HG03571 (cell line): ENCODE measurements at regions not wholly inside any gene's neighbourhood (a gene's known extent, or its start where the extent isn't known, plus 50 kb on each side); places are given as distances from the start of the nearest gene placed in this dataset.
"Not testable (repeated sequence)": the region's sequence is repeated elsewhere in the genome, so short reads cannot be mapped to it uniquely, and the experiment has no call there.

Experiments used
- ATAC-seq: cut with Tn5 transposase; IDR thresholded peaks from one replicate; pipeline ENCODE4 v1.9.1; 2021; ENCODE audit not compliant: unreplicated experiment

DNA sequence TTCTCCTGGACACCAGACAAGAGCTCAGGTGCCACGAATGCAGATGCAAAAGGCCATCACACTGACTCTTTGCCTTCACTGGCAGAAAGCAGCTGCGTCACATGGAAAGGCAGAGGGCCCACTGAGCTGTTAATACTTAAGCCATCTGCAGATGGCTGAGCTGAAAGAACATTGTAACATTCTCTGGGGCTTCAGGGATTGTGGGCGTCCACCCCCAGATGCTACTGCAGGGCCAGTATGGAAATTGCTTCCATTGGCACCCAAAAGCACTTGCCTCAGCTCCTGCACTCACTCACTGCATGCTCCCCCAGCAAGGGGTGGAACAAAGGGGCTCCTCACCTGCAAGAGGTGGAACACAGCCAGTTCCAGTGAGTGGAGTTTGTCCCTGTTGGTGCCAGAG, 1264.6 kb downstream of the REEP3 start:
- ATAC-seq: no peak

DNA sequence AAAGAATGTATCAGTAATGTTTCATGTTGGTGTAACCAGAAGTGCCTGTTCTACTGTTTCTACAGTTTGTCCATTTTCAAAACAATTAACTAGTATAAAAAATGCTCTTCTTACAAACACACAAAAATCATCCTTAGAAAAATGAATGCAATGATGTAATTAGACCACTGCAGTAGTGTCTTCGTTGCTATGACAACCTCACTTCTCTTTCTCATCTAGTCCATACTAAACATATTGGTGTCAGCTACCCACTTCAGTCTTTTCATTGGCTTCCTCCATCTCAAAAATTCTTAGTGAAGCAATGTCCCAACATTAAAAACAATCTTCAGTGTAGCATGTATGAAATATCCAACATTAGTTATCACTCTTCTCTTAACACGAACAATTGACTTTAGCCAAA, 1265.8 kb downstream of the REEP3 start:
- no peak for ATAC-seq

DNA sequence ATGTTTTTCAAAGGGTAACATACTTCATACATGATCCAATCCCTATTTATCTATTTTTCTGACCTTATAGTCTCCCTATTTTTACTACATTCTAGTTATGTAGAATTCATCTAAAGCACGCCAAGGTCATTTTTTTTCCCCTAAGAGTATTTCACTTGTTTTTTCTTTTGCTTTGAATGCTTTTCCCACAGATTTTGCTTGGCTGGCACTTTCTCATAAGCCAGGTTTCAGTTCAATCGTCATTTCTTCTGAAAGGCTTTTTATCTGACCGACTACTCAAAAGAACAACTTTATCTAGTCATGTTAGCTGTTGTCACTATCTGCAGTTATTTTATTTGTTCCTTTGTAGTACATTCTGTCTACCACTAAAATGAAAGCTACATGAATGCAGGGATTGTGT, 1274.6 kb downstream of the REEP3 start:
- ATAC-seq: no peak

DNA sequence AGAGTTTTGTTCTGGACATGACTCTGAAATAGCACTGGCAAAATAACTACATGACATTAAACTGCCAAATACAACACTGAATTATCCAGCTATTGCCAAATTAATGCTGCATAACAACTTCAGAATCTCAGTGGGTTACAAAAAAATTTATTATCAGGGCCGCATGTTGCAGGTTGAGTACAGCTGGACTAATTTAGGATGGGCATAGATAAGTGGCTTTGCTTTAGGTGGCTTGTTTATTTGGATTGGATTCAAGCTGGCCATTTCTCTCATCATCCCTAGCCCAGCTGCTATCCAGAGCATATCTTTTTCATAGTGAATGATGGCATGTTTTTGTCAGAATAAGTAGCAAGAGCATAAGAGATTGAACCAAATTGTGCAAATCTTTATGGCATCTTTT, 1277.1 kb downstream of the REEP3 start:
- no peak for ATAC-seq

DNA sequence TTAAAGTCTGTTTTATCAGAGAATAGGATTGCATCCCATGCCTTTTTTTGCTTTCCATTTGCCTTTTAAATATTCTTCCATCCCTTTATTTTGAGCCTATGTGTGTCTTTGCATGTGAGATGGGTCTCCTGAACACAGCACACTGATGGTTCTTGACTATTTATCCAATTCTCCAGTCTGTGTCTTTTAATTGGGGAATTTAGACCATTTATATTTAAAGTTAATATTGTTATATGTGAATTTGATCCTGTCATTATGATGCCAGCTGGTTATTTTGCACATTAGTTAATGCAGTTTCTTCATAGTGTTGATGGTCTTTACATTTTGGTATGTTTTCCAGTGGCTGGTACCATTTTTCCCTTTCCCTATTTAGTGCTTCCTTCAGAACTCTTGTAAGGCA, 1287.0 kb downstream of the REEP3 start:
- ATAC-seq: not testable (repeated sequence)

DNA sequence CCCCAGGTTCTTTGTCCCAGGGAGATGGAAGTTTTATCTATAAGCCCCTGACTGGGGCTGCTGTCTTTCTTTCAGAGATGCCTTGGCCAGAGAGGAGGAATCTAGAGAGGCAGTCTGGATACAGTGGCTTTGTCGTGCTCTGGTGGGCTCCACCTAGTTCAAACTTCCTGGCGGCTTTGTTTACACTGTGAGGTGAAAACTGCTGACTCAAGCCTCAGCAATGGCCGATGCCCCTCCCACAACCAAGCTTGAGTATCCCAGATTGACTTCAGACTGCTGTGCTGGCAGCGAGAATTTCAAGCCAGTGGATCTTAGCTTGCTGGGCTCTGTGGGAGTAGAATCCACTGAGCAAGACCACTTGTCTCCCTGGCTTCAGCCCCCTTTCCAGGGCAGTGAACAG, 1288.8 kb downstream of the REEP3 start:
- not testable (repeated sequence) for ATAC-seq

DNA sequence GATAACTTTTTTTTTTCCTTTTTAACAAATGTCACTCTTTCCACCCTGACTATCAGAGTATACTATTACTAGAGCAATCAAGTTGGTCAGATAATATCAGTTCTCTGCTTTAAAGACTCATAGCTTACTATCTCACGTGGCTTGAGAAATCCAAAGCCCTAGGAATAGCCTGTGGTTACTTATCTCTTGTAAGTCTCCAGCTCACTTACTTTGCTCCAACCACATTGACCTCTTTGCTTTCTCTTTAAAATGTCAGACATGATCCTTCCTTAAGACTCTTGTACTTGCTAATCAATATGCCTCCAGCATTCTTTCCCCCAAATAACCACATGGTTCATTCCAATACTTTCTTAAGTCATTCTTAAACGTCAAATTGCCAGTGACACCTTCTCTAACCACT, 1292.2 kb downstream of the REEP3 start:
- no peak for ATAC-seq

DNA sequence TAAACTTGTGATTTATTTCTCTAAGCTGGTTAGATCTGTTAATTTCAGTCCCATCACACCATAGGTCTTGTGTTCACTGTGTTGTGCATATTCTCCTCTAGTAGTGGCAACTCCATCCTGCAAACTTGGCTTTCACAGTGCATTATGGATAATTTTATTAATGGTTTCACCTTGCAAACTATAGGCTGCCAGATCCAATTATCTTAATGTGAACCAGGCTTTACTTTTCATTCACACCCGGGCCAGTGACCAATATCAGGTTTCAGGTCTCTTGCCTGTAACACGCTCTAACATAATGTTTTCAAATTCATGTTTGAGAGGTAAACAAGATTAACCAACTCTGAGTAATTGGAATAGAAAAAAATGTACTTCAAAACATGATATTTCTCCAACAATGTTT, 1293.0 kb downstream of the REEP3 start:
- no peak for ATAC-seq

DNA sequence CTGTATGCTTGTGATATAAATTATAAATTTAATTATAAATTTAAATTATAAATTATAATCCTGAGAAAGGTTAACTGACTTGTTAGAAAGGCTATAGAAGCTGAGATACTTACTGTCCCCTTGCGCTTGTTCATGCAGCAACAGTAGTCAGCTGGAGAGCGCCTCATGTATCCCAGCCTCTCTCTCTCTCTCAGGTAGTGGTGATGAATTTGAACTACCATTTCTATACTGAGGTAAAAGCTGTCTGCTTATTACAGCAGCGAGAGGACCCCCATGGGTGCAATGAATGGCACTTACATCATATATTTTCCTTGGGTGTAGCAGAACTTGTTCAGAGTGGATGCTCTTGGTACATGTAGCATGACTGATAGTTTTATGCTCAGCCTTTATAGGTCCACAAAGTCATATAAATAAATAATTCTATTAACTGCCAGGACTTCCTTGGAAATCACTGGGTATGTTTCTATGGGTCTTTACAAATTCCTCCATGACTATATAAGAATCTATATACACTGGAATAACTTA, 1308.7 kb downstream of the REEP3 start:
- ATAC-seq: no peak

DNA sequence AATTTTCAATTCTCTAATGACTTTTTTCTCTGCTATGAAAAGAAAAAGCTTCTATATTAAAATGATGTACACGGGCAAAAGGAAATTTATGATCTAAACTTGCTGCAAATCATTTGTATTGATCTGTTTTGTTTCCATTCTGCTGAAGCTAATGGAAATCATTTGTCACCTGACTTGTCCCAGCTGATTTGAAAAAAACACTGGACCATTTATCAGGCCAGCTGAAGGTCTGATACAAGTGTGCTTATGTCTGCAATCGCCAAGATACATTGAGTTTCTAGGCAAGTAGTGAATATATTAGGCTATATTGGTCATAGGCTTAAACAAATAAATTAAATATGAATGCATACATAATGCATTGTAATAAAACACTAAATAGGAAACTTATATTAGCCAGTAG, 1309.7 kb downstream of the REEP3 start:
- no peak for ATAC-seq

DNA sequence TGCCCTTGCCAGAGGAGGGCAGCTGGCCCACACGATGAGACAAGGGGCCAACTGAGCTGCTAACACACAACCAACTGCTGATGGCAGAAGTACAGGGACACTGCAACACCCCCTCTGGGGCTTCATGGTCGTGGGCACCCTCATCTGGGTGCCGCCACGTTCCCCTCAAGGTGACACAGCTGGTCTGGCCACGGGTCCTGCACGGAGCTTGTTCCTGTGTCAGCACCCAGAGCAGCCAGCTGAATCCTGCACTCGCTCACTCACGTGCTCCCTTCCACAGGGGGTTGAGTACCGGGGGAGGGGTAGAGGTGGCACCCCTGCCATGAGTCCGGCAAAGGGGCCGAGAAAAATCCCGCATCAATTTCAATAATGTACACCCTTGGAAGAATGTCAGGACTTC, 1319.1 kb downstream of the REEP3 start:
- ATAC-seq: no peak

DNA sequence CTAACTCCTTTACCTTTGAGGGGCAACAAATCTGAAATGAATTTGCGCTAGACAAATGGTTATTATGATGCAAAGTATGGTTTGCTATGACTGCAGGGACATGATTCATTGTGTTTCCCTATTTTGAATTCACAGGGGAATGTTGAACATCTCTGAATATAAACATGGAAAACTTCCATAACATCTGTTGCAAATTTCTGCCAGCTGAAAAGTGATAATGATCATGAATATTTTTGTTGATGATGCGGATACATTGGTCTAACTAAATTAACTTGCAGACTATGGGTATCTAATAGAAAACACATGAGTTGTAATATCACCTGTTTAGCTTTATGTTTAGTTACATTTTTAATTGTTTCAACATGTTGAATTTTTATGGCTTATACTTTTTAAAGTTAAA, 1325.5 kb downstream of the REEP3 start:
- ATAC-seq: no peak

DNA sequence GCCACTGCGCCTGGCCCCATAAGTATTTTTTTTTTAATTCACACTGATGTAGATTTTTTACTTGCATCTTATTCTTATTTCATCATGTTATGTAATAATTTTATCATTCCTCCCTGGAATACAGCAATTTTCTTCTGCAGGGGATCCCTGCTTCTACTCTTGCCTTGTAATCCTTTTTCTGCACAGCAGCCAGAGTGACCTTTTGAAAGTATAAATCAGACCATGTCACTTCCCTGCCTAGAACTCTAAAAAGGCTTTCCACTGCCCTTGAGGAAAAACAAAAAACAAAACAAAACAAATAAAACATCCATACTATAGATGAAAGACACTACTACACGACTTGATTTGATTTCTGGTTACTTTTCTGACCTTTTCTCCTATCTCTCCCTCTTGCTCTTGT, 1334.7 kb downstream of the REEP3 start:
- no peak for ATAC-seq

DNA sequence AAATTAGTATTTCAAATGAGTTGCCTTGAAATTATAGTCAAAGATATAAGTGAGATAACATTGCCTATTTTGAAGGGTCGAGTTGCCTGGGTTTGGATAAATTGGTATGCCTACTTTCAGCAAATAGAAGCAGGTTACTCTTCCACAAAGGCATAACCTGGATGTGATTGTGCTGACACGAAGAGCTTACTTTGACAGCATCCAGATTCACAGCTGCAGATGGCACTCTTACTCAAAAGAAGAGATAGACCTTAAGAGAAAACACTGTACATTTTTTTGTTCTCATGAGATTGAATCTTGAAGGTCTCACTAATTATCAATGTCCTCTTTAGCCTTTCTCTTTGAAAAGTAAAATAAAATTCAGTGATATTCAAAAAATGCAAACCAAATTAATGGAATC, 1338.7 kb downstream of the REEP3 start:
- ATAC-seq: no peak

DNA sequence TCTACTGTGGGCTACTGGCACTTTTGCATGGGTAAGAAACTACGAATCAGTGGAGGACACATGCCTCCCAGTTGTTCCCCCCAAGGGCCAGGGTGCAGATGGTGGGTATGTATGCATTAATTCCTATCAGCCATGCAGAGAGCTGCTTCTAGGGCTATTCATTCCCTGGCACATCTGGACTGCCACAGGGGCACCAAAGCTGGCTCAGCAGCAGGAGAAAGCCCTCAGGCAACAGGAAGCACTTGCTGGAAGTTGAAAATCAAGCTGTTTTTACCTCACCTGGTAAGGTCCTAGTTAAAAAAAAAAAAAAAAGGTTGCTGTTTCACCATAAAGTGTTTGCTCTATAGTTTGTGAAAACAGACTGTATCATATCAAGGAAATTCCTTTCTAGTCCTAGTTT, 1342.6 kb downstream of the REEP3 start:
- no peak for ATAC-seq

DNA sequence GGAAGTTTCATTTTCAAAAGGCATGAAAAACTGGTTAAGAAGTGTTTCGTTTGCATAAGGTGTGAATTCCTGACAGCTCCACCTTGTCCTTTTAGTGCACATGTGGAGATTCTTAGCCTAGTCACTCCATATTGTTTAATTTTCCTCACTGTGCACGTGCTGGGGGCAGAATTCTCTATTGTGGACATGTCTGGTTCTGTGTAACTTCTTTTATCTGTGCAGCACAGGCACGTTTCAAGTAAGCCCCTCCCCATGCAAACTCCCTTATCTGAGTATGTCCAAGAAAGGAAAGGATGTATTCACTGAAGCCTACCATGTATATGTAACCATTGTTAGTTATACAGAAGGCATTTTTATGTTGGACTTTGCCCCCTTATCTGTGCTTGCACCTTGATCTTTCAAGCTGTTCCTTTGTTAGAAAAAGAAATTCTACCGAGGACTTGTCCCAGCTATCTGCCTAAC, 1346.3 kb downstream of the REEP3 start:
- no peak for ATAC-seq

DNA sequence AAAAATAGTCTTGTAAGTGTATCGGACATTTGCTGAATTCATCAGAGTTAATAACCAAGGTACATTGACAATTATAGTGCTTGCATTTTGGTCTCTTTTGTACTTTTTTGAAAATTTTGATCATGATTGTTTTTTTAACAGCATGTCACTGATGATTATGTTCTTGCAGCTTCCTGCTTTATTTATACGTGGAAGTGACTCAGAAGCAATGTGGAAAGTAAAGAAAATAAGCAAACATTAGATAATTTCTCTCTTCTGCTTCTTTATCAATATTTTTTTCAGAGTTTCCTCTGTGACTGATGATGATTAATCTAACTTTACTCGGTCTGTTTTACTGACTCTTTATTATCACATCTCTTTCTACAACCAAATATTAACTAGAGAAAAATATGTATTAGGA, 1351.9 kb downstream of the REEP3 start:
- no peak for ATAC-seq

DNA sequence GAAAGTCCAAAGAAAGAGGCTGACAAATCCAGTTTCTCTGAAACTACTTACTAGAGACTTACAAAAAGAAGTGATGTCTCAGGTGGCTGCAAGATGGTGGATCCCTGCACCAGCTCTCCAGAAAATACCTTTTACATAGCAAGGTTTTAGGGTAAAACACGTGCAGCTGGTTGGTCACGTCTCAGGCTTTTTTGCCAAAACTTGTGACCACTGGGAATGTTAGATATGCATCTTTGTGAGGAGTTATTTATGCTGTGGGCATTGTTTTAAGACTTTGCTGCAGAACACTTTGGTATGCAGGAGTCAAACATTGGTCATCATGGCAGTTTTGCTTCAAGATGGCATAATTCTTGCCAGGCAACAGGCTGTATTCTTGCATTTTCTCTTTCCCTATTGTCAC, 1352.8 kb downstream of the REEP3 start:
- ATAC-seq: no peak

DNA sequence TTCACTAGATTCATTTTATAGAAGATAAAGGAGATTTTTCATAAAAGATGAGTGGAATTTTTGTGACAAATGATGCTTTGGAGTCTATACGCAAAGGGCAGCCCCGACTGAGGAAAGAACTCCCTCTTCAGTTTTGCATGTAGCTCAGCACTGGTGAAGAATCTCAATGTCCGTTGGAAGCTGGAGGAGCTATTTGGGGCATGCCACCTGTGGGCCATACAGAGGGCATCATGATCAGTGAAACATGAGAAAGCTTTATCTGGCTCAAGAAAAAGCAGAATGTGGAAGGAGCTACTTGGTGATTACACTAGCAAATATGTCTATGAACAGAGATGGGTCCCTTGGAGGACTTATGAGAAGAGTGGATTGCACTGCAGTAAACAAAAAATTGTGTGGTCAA, 1359.3 kb downstream of the REEP3 start:
- no peak for ATAC-seq

DNA sequence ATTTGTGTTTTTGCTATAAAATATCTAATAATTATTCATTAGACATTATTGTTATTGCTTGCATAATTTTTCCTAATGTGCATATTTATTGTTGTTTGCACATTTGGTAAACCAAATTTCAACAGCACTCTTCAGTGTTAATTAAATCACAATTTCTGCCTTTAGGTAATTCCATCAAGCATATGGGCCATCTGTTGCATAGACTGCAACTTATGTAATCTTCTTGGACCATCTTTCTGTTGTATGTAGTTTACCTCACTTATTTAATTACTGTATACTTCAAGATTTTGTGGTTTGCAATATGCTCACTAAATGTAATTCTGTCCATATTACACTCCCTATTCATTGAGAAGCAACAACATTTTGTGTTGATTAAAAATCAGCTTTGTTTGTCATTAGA, 1360.1 kb downstream of the REEP3 start:
- no peak for ATAC-seq

DNA sequence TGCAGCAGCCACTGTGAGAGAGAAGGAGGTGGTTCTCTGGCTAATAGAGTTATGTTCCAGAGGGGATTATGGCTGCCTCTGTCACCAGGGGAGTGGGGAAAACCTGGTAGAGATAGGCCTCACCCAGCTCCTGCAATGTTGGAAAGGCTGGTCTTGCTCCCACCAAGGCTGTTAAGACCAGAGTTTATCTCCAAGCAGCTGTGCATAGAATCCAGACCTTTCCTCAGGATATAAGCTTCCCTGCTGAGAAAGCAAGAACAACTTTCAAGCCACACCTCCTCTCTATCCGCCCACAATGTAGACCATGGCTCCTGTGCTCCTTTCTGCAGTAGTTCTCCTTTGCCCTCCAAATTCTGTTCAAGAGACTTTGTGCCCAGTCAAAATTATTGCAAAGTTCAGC, 1375.4 kb downstream of the REEP3 start:
- no peak for ATAC-seq

DNA sequence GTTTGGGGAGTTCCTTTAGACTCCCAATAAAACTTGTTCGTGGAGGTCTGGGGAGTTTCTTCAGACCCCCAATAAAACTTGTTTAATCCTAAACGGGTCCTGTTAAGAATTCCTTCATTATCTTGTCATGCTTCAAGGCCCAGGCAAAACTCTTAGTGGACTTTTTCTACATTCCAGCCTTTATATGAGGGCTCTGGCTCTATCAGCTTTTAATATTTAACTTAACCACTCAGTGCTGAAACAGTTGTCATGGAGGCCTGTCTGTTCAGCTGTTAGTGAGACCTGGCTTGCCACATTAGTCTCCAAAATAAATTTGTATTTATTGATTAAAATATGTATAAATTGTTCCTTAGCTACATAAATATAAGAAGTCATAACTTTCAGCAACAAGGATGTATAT, 1385.1 kb downstream of the REEP3 start:
- ATAC-seq: not testable (repeated sequence)

DNA sequence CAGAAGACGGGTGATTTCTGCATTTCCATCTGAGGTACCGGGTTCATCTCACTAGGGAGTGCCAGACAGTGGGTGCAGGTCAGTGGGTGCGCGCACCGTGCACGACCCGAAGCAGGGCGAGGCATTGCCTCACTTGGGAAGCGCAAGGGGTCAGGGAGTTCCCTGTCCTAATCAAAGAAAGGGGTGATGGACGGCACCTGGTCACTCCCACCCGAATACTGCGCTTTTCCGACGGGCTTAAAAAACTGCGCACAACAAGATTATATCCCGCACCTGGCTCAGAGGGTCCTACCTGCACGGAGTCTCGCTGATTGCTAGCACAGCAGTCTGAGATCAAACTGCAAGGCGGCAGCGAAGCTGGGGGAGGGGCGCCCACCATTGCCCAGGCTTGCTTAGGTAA, 1403.1 kb downstream of the REEP3 start:
- not testable (repeated sequence) for ATAC-seq

DNA sequence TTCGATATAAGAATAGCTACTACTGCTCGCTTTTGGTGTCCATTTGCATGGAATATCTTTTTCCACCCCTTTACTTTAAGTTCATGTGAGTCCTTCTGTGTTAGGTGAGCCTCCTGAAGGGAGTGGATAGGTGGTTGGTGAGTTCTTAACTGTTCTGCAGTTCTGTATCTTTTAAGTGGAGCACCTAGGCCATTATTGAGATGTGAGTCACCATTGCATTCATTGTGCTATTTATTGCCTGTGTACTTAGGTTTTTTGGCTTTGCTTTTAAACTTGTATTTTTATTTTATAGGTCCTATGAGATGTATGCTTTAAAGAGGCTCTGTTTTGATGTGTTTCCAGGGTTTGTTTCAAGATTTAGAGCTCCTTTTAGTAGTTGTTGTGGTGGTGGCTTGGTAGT, 1430.8 kb downstream of the REEP3 start:
- ATAC-seq: no peak
